Vagina (tissue), 2 donors: ENCODE measurements at regions not wholly inside any gene's neighbourhood (a gene's known extent, or its start where the extent isn't known, plus 50 kb on each side); places are given as distances from the start of the nearest gene placed in this dataset.

Experiments used
- POLR2A ChIP-seq, 2 donors: fragments of 450-650 bp; IDR thresholded peaks; one replicate each; pipeline ENCODE4 v1.6.1; 2017; ENCODE audit warnings: antibody characterized with exemption in 2 of 2, mild to moderate bottlenecking in 2 of 2, moderate library complexity in 2 of 2
- POLR2AphosphoS5 ChIP-seq, 2 donors: sonication (generic); formaldehyde crosslinking; IDR thresholded peaks; one replicate each; pipeline ENCODE4 v1.9.0; 2017; ENCODE audit warnings: antibody characterized with exemption in 2 of 2, mild to moderate bottlenecking in 2 of 2, low read depth in 1 of 2; ENCODE audit not compliant: insufficient read depth in 1 of 2
- TF ChIP-seq, protein P1 (sequence below), 3 experiments: fragments of 450-650 bp in 2 of 3; fragments of 200-600 bp in 1 of 3; sonication (generic) in 1 of 3; IDR thresholded peaks; one replicate each; pipeline ENCODE4 v1.5.1; 2017 to 2019; ENCODE audit warnings: antibody characterized with exemption in 3 of 3, mild to moderate bottlenecking in 2 of 3, moderate library complexity in 2 of 3

DNA sequence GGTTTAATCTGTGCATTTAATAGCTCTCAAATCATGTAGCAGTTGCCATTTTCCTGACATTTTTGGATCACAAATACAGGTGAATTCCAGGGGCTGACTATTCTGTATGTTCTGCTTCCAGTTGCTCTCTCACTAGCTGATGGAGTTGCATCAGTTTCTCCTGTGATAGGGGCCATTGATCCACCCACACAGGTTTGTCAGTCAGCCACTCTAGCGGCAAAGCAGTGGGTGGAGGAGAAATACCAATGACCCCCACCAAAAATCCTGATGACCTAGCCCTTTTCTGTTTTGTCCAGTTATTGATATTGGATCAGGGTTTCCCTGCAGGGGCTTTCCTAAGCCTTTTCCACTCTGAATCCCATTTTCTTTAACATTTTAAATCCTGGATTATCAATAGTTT lies 72.3 kb upstream of the BTN3A2 start:
- TF ChIP-seq, protein P1, sequence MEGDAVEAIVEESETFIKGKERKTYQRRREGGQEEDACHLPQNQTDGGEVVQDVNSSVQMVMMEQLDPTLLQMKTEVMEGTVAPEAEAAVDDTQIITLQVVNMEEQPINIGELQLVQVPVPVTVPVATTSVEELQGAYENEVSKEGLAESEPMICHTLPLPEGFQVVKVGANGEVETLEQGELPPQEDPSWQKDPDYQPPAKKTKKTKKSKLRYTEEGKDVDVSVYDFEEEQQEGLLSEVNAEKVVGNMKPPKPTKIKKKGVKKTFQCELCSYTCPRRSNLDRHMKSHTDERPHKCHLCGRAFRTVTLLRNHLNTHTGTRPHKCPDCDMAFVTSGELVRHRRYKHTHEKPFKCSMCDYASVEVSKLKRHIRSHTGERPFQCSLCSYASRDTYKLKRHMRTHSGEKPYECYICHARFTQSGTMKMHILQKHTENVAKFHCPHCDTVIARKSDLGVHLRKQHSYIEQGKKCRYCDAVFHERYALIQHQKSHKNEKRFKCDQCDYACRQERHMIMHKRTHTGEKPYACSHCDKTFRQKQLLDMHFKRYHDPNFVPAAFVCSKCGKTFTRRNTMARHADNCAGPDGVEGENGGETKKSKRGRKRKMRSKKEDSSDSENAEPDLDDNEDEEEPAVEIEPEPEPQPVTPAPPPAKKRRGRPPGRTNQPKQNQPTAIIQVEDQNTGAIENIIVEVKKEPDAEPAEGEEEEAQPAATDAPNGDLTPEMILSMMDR (IDR thresholded peaks at IDR 0.05) = no peak
- TF ChIP-seq POLR2A (IDR thresholded peaks at IDR 0.05) (no peak), POLR2AphosphoS5 (IDR thresholded peaks at IDR 0.05; ENCODE audit: insufficient read depth in 1 of 2, low read depth in 1 of 2) (no peak)
